M059J (cell line): ENCODE measurements at regions not wholly inside any gene's neighbourhood (a gene's known extent, or its start where the extent isn't known, plus 50 kb on each side); places are given as distances from the start of the nearest gene placed in this dataset.
"Not testable (repeated sequence)": the region's sequence is repeated elsewhere in the genome, so short reads cannot be mapped to it uniquely, and the experiment has no call there.

Experiments used
- DNase-seq: peaks from one replicate; pipeline ENCODE4 v3.0.0-alpha.2; 2012; ENCODE audit warnings: low read depth

GRCh38 chrX:66110112-66110511 lies 53.9 kb upstream of the HEPH start:
- peak; percentile 8 for DNase-seq

- DNase-seq: not testable (repeated sequence)
Observed at GRCh38 chrX:66107860-66108259, 56.2 kb upstream of the HEPH start.

GRCh38 chrX:66102398-66102797 lies 61.6 kb upstream of the HEPH start:
- not testable (repeated sequence) for DNase-seq

- no peak for DNase-seq
Observed at GRCh38 chrX:66098162-66098561, 58.3 kb upstream of the VSIG4 start.

GRCh38 chrX:66096987-66097386 lies 57.1 kb upstream of the VSIG4 start:
- not testable (repeated sequence) for DNase-seq

- not testable (repeated sequence) for DNase-seq
Observed at GRCh38 chrX:66090004-66090403, 50.1 kb upstream of the VSIG4 start.
